ENCODE measurements at regions not wholly inside any gene's neighbourhood (a gene's known extent, or its start where the extent isn't known, plus 50 kb on each side); places are given as distances from the start of the nearest gene placed in this dataset.

GRCh38 chr10:117805139-117805538, 241.6 kb downstream of the RAB11FIP2 start:
- no peaks in the 10 kb centered on the region for H3K79me2 ChIP-seq (ENCODE audit: control insufficient read depth, insufficient read depth, low read length)
- CTCF ChIA-PET: no interaction called here
- intact Hi-C loops (cut with micrococcal nuclease): no loop called here

More at GRCh38 chr10:117805139-117805538, 241.6 kb downstream of the RAB11FIP2 start:
- Histone ChIP-seq H4K20me1 (replicated peaks; ENCODE audit: control insufficient read depth, extremely low read depth, insufficient read depth, low read length) (no peaks in the 10 kb centered on the region), H3K27ac (ENCODE audit: insufficient read depth, low read depth, low read length) (no peak overlapping the region), H3K9me3 (replicated peaks; ENCODE audit: control insufficient read depth, insufficient read depth, low read length) (no peaks in the 10 kb centered on the region), H2AFZ (ENCODE audit: low read depth, low read length) (no peak overlapping the region), H3K9ac (replicated peaks; ENCODE audit: extremely low read depth, insufficient read depth, low read length) (no peak overlapping the region), H3K9me1 (replicated peaks; ENCODE audit: control insufficient read depth, extremely low read depth, insufficient read depth, low read length) (no peaks in the 10 kb centered on the region), H3K36me3 (ENCODE audit: control insufficient read depth in 2 of 2, extremely low read depth in 1 of 2, insufficient read depth in 2 of 2, low read length in 2 of 2) (no peaks in the 10 kb centered on the region), H3K27me3 (ENCODE audit: control insufficient read depth in 2 of 2, insufficient read depth in 2 of 2, low read length in 2 of 2) (no peaks in the 10 kb centered on the region), H3K4me3 (replicated peaks in 1 of 3; ENCODE audit: insufficient read depth in 1 of 3, low read depth in 1 of 3, low read length in 3 of 3) (no peak overlapping the region), H3K4me1 (ENCODE audit: control insufficient read depth, extremely low read depth, insufficient read depth, low read length) (no peaks in the 10 kb centered on the region), H3K4me2 (ENCODE audit: insufficient read depth, low read length) (no peak overlapping the region)
- TF ChIP-seq POLR2AphosphoS5 (IDR thresholded peaks at IDR 0.05; ENCODE audit: insufficient read depth, low read depth, low read length): no peak
- TF ChIP-seq FOS (IDR thresholded peaks at IDR 0.05; ENCODE audit: borderline replicate concordance, insufficient read depth, low read length): no peak
- no peak for TF ChIP-seq JUN (IDR thresholded peaks at IDR 0.05; ENCODE audit: borderline replicate concordance, insufficient read depth, insufficient read length, low read depth)
- TF ChIP-seq POLR2A (IDR thresholded peaks at IDR 0.05; ENCODE audit: low read depth, low read length): no peak
- TF ChIP-seq MYC (IDR thresholded peaks at IDR 0.05; ENCODE audit: low read depth, low read length): no peak
- no peak for TF ChIP-seq GATA2 (IDR thresholded peaks at IDR 0.05; ENCODE audit: insufficient read depth, insufficient read length, low read depth, low read length)
- TF ChIP-seq CTCF (IDR thresholded peaks at IDR 0.05; ENCODE audit: extremely low read depth in 1 of 2, insufficient read depth in 1 of 2, low read depth in 1 of 2, low read length in 2 of 2): no peak
- TF ChIP-seq EZH2 (IDR thresholded peaks at IDR 0.05; ENCODE audit: borderline replicate concordance, low read depth, low read length, severe bottlenecking): no peak
- no peak for TF ChIP-seq MAX (IDR thresholded peaks at IDR 0.05; ENCODE audit: insufficient read depth, insufficient read length)
- DNase-seq (ENCODE audit: low read depth, low spot score) (no peak), FAIRE-seq (no peak)
- dilution Hi-C loops (cut with MboI; ENCODE audit: extremely low pct_ligation_motif_present, low sequenced_read_pairs): no loop called here
- POLR2A ChIA-PET: no interaction called here
- no TSS peak for BruUV-seq (replicated peaks)

Measured in endothelial cell of umbilical vein (primary cell).